Esophagus muscularis mucosa (tissue), 4 donors: ENCODE measurements at regions not wholly inside any gene's neighbourhood (a gene's known extent, or its start where the extent isn't known, plus 50 kb on each side); places are given as distances from the start of the nearest gene placed in this dataset.

Experiments
- DNase-seq: peaks from one replicate; pipeline ENCODE4 v3.0.0-alpha.2; 2017; ENCODE audit errors: extremely low spot score
- H3K27ac ChIP-seq, 4 donors: fragments of 200-600 bp; sonication (generic); replicated peaks in 1 of 4; 1 replicate in 3 of 4; 2 replicates in 1 of 4; pipeline ENCODE4 v1.5.1; 2016 to 2019; ENCODE audit warnings: mild to moderate bottlenecking in 1 of 4
- H3K27me3 ChIP-seq, 4 donors: fragments of 200-600 bp; sonication (generic); one replicate each; pipeline versions ENCODE4 v1.5.1 to v1.6.0; 2016 to 2019
- H3K36me3 ChIP-seq, 4 donors: fragments of 200-600 bp; sonication (generic); one replicate each; pipeline ENCODE4 v1.5.1; 2016 to 2019
- H3K4me1 ChIP-seq, 4 donors: fragments of 200-600 bp; sonication (generic); one replicate each; pipeline ENCODE4 v1.5.1; 2016 to 2019
- H3K4me3 ChIP-seq, 4 donors: fragments of 200-600 bp; sonication (generic); 1 replicate in 2 of 4; 2 replicates in 2 of 4; pipeline ENCODE4 v1.5.1; 2016 to 2019; ENCODE audit warnings: mild to moderate bottlenecking in 4 of 4, moderate library complexity in 1 of 4
- H3K9me3 ChIP-seq, 4 donors: fragments of 200-600 bp; sonication (generic); 1 replicate in 3 of 4; 2 replicates in 1 of 4; pipeline ENCODE4 v1.5.1; 2016 to 2019
- EP300 ChIP-seq: sonication (generic); formaldehyde crosslinking; IDR thresholded peaks from one replicate; pipeline ENCODE4 v1.6.1; 2017; ENCODE audit warnings: antibody characterized with exemption
- POLR2A ChIP-seq: fragments of 450-650 bp; IDR thresholded peaks from one replicate; pipeline ENCODE4 v1.6.1; 2017; ENCODE audit warnings: antibody characterized with exemption, moderate library complexity, mild to moderate bottlenecking, low read depth
- POLR2AphosphoS5 ChIP-seq, 2 donors: sonication (generic); formaldehyde crosslinking; IDR thresholded peaks; one replicate each; pipeline ENCODE4 v1.6.1; 2017; ENCODE audit warnings: antibody characterized with exemption in 2 of 2
- WGBS: methylation state at CpG from one replicate; pipeline ENCODE4 v1.1.5; 2018; 5-methylcytosine and 5-hydroxymethylcytosine counted together
- intact Hi-C: fragments of 100-400 bp; cut with DNase I; formaldehyde crosslinking; loops from one replicate; pipeline ENCODE4 v1.15.1; 2023
- TF ChIP-seq, protein P1 (sequence below), 3 experiments: fragments of 200-600 bp in 2 of 3; fragments of 450-650 bp in 1 of 3; sonication (generic) in 2 of 3; IDR thresholded peaks; one replicate each; pipeline ENCODE4 v1.5.1; 2017 to 2019; ENCODE audit warnings: antibody characterized with exemption in 3 of 3, mild to moderate bottlenecking in 2 of 3, moderate library complexity in 1 of 3

DNA sequence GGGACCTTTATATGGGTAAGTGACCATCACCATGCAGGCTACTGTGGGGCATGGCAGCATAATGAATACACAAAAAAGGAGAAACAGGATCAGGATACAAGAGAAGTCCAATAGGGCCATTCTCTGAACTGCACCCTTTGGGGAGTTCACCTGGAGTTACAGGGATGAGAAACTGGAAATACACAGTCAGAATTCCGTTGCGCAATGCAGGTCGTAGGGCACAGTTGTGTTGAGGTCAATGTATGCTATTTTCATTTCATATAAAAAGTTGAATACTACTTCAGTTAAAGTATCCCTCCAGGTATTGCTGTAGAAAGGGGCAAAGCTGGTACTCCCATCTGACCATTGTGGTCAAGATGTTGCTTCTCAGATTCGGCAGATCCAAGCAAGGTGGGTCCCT lies 471.4 kb downstream of the DMRT2 start:
- Histone ChIP-seq H3K9me3 (no peaks in the 10 kb centered on the region), H3K36me3 (no peaks in the 10 kb centered on the region), H3K27ac (no peak overlapping the region), H3K4me3 (no peak overlapping the region), H3K4me1 (no peaks in the 10 kb centered on the region), H3K27me3 (no peaks in the 10 kb centered on the region)
- TF ChIP-seq, protein P1, sequence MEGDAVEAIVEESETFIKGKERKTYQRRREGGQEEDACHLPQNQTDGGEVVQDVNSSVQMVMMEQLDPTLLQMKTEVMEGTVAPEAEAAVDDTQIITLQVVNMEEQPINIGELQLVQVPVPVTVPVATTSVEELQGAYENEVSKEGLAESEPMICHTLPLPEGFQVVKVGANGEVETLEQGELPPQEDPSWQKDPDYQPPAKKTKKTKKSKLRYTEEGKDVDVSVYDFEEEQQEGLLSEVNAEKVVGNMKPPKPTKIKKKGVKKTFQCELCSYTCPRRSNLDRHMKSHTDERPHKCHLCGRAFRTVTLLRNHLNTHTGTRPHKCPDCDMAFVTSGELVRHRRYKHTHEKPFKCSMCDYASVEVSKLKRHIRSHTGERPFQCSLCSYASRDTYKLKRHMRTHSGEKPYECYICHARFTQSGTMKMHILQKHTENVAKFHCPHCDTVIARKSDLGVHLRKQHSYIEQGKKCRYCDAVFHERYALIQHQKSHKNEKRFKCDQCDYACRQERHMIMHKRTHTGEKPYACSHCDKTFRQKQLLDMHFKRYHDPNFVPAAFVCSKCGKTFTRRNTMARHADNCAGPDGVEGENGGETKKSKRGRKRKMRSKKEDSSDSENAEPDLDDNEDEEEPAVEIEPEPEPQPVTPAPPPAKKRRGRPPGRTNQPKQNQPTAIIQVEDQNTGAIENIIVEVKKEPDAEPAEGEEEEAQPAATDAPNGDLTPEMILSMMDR (IDR thresholded peaks at IDR 0.05) = no peak
- TF ChIP-seq EP300 (no peak), POLR2A (no peak), POLR2AphosphoS5 (IDR thresholded peaks at IDR 0.05) (no peak)
- DNase-seq = no peak
- 86% methylated on average over 4 of the region's 4 CpGs for whole genome bisulfite sequencing
- intact Hi-C loops = no loop called here

DNA sequence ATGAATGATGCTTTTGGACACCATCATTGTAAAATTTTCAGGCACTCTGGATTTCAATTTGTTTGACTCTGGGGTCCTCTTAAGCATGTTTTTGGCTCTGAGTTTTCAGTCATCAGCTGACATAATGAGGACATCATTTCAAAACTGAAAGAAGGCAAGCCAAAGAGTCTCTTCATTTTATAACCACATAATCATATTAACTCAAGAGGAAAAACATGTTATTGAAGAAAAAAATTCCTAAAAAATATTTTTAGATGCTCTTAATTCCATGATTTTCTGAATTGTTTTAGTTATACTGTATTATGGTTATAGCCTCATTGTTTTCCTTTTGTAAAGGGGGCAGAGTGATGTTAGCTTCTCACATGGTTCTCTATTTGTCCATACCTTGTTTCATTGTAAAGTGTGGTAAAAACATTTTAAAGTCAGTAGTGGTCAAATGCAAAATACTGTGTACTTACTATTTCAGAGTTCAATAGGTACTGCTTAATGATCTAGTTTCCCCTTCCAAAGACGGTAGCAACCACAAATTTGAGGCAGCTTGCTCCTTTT lies 472.1 kb downstream of the DMRT2 start:
- WGBS = 72% methylated on average over 1 of the region's 1 CpG

DNA sequence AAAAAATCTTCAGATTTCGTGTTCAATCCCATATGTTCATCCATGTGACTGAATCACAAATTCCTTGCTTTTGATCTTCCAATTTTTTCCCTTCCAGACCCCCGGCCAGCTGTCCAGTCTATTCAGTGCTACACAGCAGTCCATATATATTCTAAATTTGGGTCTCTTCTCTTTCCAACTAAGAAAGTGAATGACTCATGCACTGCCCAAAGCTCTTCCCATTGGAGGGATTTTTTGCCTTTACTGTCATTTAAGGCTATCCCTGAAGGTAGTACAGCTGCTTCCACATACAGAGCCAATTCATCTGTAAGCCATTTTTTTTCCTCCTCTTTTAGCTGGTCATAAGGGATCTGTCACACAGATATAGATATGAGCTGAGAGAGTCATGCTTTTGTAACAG lies 478.3 kb downstream of the DMRT2 start:
- TF ChIP-seq EP300 (no peak), POLR2A (no peak)
- Histone ChIP-seq H3K27ac (no peak overlapping the region), H3K4me3 (no peak overlapping the region), H3K36me3 (no peaks in the 10 kb centered on the region), H3K4me1 (no peaks in the 10 kb centered on the region), H3K9me3 (no peaks in the 10 kb centered on the region), H3K27me3 (no peaks in the 10 kb centered on the region)
- no peak for DNase-seq
- intact Hi-C loops = no loop called here
- 61% methylated on average over 2 of the region's 2 CpGs for WGBS

More for the DNA sequence above, 472.1 kb downstream of the DMRT2 start:
- Histone ChIP-seq H3K27ac (no peak overlapping the region), H3K4me3 (no peak overlapping the region), H3K9me3 (no peaks in the 10 kb centered on the region), H3K36me3 (no peaks in the 10 kb centered on the region), H3K4me1 (no peaks in the 10 kb centered on the region), H3K27me3 (no peaks in the 10 kb centered on the region)
- DNase-seq = no peak
- TF ChIP-seq POLR2A (no peak), EP300 (no peak), POLR2AphosphoS5 (IDR thresholded peaks at IDR 0.05) (no peak)
- TF ChIP-seq, protein P1 (IDR thresholded peaks at IDR 0.05) = no peak
- intact Hi-C loops = no loop called here

DNA sequence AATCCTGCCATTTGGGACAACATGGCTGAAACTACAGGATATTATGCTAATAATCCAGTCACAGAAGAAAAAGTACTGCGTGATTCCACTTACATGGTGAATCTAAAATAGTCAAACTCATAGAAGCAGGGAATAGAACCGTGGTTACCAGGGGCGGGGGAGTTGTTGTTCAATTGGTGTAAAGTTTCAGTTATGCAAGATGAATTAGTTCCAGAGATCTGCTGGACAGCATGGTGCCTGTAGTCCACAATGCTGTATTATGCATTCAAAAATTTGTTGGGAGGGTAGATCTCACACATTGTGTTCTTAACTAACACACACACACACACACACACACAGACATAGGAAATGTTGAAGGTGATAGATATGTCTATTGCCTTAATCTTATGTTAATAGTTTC lies 480.5 kb downstream of the DMRT2 start:
- no peak for DNase-seq
- H3K36me3 ChIP-seq = no peaks in the 10 kb centered on the region
- 81% methylated on average over 3 of the region's 3 CpGs for WGBS
- H3K4me1 ChIP-seq = no peaks in the 10 kb centered on the region
- H3K4me3 ChIP-seq = no peak overlapping the region
- no peaks in the 10 kb centered on the region for H3K9me3 ChIP-seq
- intact Hi-C loops = no loop called here
- H3K27ac ChIP-seq = no peak overlapping the region
- H3K27me3 ChIP-seq = no peaks in the 10 kb centered on the region
- TF ChIP-seq, protein P1 (IDR thresholded peaks at IDR 0.05) = no peak
- no peak for TF ChIP-seq POLR2AphosphoS5 (IDR thresholded peaks at IDR 0.05)
- no peak for TF ChIP-seq POLR2A
- no peak for TF ChIP-seq EP300

DNA sequence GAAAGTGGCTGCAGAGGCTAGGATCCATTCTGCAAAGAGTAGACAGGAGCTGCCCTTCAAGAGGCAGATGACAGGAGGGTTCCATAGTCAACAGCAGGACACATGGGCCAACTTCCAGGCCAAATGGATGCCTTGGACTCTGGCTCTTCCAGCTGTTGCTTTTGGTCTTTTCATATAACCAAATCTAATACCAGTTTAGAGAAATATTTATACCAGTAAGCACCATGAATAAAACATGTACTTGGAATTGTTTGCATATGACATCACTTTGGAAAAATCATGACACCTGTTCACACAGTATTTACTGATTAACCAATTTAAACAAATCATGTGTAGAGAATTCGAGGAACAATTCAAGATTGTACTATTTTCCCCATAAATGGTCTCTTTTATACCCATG lies 481.3 kb downstream of the DMRT2 start:
- DNase-seq = no peak
- intact Hi-C loops = no loop called here
- Histone ChIP-seq H3K4me1 (no peaks in the 10 kb centered on the region), H3K27ac (no peak overlapping the region), H3K4me3 (no peak overlapping the region), H3K9me3 (no peaks in the 10 kb centered on the region), H3K27me3 (no peaks in the 10 kb centered on the region), H3K36me3 (no peaks in the 10 kb centered on the region)
- 53% methylated on average over 1 of the region's 1 CpG for WGBS
- TF ChIP-seq EP300 (no peak), POLR2AphosphoS5 (IDR thresholded peaks at IDR 0.05) (no peak), POLR2A (no peak)
- TF ChIP-seq, protein P1 (IDR thresholded peaks at IDR 0.05) = no peak
